ENCODE measurements at regions not wholly inside any gene's neighbourhood (a gene's known extent, or its start where the extent isn't known, plus 50 kb on each side); places are given as distances from the start of the nearest gene placed in this dataset.
A peak's percentile ranks its signal among the peaks of the same experiment; 100 is the strongest.

DNA sequence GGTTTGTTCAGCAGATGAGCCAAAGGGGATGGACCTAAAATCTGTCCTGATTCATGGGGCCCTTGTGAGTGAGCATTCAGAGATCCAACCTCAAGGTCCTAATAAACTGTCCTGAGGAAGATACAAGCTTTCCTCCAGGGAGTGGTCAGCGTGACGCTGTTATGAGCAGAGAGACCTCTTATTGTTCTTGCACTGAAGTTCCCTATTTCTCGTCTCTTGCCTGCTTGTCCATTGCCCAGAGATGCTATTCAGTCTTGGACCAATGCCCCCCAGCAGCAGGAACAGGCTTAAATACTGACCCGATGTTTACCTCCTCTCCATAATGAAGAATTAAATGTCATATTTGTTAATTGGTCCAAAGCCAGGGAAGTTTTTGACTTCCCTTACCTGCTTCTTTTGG lies 225.2 kb upstream of the PGR start:
- ATAC-seq (ENCODE audit: insufficient read depth, low FRiP score) (no peak), DNase-seq (no peak)
- Histone ChIP-seq H3K9ac (ENCODE audit: insufficient read depth in 1 of 2, low read length in 2 of 2) (no peak overlapping the region), H3K27ac (ENCODE audit: low read depth in 1 of 2, low read length in 1 of 2) (no peak overlapping the region), H3K4me3 (no peak overlapping the region), H3K27me3 (ENCODE audit: control insufficient read depth in 3 of 3, insufficient read depth in 3 of 3, low read length in 2 of 3) (no peaks in the 10 kb centered on the region), H3K36me3 (ENCODE audit: control insufficient read depth in 4 of 4, insufficient read depth in 4 of 4, low read length in 4 of 4) (no peaks in the 10 kb centered on the region), H3K9me3 (ENCODE audit: control insufficient read depth in 4 of 4, insufficient read depth in 3 of 4, low read length in 3 of 4) (peaks cover 0 to 3% (median 0%) of the 10 kb centered on the region in 4 donors), H3K4me1 (ENCODE audit: control insufficient read depth in 5 of 5, insufficient read depth in 5 of 5, low read length in 5 of 5) (no peaks in the 10 kb centered on the region)
- TF ChIP-seq CTCF (IDR thresholded peaks at IDR 0.05; ENCODE audit: control extremely low read depth, extremely low read depth), result no peak
- WGBS, 2 donors, result 72 to 81% methylated on average over 4 of the region's 4 CpGs

DNA sequence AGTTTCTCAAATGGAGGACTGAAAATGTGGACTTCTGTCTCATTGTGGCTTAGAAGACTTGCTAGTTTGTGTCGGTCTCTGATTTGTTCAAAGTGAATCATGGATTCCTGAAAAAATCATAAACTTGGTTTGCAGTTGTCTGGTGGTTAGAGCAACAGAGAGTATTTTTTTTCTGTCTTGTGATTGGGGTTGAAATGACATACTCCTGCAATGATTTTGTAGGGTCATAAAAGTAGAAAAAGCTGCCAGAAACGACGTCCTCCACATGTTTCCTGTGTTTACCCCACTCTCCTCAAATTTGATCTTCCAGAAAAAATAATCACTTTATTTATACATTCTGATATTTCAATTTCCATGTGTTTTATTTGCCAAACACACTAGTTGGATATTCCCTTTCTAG lies 219.2 kb upstream of the PGR start:
- Histone ChIP-seq H3K4me3 (no peak overlapping the region), H3K36me3 (ENCODE audit: control insufficient read depth in 4 of 4, insufficient read depth in 4 of 4, low read length in 4 of 4) (no peaks in the 10 kb centered on the region), H3K9ac (ENCODE audit: insufficient read depth in 1 of 2, low read length in 2 of 2) (no peak overlapping the region), H3K27me3 (ENCODE audit: control insufficient read depth in 3 of 3, insufficient read depth in 3 of 3, low read length in 2 of 3) (no peaks in the 10 kb centered on the region), H3K9me3 (ENCODE audit: control insufficient read depth in 4 of 4, insufficient read depth in 3 of 4, low read length in 3 of 4) (no peaks in the 10 kb centered on the region), H3K27ac (ENCODE audit: low read depth in 1 of 2, low read length in 1 of 2) (no peak overlapping the region), H3K4me1 (ENCODE audit: control insufficient read depth in 5 of 5, insufficient read depth in 5 of 5, low read length in 5 of 5) (no peaks in the 10 kb centered on the region)
- ATAC-seq (ENCODE audit: insufficient read depth, low FRiP score) (no peak), DNase-seq (no peak)
- 47 to 53% methylated on average over 3 of the region's 3 CpGs for WGBS, 2 donors
- no peak for TF ChIP-seq CTCF (IDR thresholded peaks at IDR 0.05; ENCODE audit: control extremely low read depth, extremely low read depth)

GRCh38 chr11:101346591-101346990 lies 217.0 kb upstream of the PGR start:
- H3K4me1 ChIP-seq (ENCODE audit: control insufficient read depth in 5 of 5, insufficient read depth in 5 of 5, low read length in 5 of 5), result no peaks in the 10 kb centered on the region
- 70 to 72% methylated on average over 4 of the region's 4 CpGs for WGBS, 2 donors
- H3K36me3 ChIP-seq (ENCODE audit: control insufficient read depth in 4 of 4, insufficient read depth in 4 of 4, low read length in 4 of 4), result no peaks in the 10 kb centered on the region
- no peak for ATAC-seq (ENCODE audit: insufficient read depth, low FRiP score)
- H3K9ac ChIP-seq (ENCODE audit: insufficient read depth in 1 of 2, low read length in 2 of 2), result no peak overlapping the region
- peak in 1 of 3 donors; percentile 11 for DNase-seq
- H3K9me3 ChIP-seq (ENCODE audit: control insufficient read depth in 4 of 4, insufficient read depth in 3 of 4, low read length in 3 of 4), result no peaks in the 10 kb centered on the region
- no peak overlapping the region for H3K27ac ChIP-seq (ENCODE audit: low read depth in 1 of 2, low read length in 1 of 2)
- H3K4me3 ChIP-seq, result no peak overlapping the region
- no peaks in the 10 kb centered on the region for H3K27me3 ChIP-seq (ENCODE audit: control insufficient read depth in 3 of 3, insufficient read depth in 3 of 3, low read length in 2 of 3)
- no peak for TF ChIP-seq CTCF (IDR thresholded peaks at IDR 0.05; ENCODE audit: control extremely low read depth, extremely low read depth)

- Histone ChIP-seq H3K9me3 (ENCODE audit: control insufficient read depth in 4 of 4, insufficient read depth in 3 of 4, low read length in 3 of 4) (no peaks in the 10 kb centered on the region), H3K36me3 (ENCODE audit: control insufficient read depth in 4 of 4, insufficient read depth in 4 of 4, low read length in 4 of 4) (no peaks in the 10 kb centered on the region), H3K27ac (ENCODE audit: low read depth in 1 of 2, low read length in 1 of 2) (no peak overlapping the region), H3K9ac (ENCODE audit: insufficient read depth in 1 of 2, low read length in 2 of 2) (no peak overlapping the region), H3K4me3 (no peak overlapping the region), H3K4me1 (ENCODE audit: control insufficient read depth in 5 of 5, insufficient read depth in 5 of 5, low read length in 5 of 5) (no peaks in the 10 kb centered on the region), H3K27me3 (ENCODE audit: control insufficient read depth in 3 of 3, insufficient read depth in 3 of 3, low read length in 2 of 3) (no peaks in the 10 kb centered on the region)
- DNase-seq (no peak), ATAC-seq (ENCODE audit: insufficient read depth, low FRiP score) (no peak)
- TF ChIP-seq CTCF (IDR thresholded peaks at IDR 0.05; ENCODE audit: control extremely low read depth, extremely low read depth), result no peak
- 81 to 89% methylated on average over 3 of the region's 3 CpGs for WGBS, 2 donors
These were observed 216.3 kb upstream of the PGR start for GRCh38 chr11:101345891-101346290.
